ENCODE measurements at regions not wholly inside any gene's neighbourhood (a gene's known extent, or its start where the extent isn't known, plus 50 kb on each side); places are given as distances from the start of the nearest gene placed in this dataset.
"Not testable (repeated sequence)": the region's sequence is repeated elsewhere in the genome, so short reads cannot be mapped to it uniquely, and the experiment has no call there.

DNA sequence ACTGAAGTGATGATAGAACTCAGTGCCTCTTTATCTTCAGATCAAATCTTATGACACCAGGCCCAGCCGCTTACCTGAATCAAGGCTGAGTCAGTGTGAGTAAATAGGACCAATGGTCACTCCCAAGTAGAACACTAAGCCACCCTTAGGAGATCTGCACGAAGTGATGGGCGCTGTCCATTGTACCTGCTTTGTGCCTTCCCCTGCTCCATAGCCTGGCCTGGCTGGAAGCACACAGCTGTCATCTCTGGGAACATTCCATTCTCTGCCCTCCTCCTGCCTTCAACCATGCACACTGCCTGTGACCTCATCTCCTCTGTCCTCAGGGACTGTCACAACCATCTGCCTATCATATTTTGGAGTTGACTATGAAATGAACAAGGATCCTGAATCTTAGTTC is 279.5 kb upstream of the ASIC2 start:
- no peak for DNase-seq

DNA sequence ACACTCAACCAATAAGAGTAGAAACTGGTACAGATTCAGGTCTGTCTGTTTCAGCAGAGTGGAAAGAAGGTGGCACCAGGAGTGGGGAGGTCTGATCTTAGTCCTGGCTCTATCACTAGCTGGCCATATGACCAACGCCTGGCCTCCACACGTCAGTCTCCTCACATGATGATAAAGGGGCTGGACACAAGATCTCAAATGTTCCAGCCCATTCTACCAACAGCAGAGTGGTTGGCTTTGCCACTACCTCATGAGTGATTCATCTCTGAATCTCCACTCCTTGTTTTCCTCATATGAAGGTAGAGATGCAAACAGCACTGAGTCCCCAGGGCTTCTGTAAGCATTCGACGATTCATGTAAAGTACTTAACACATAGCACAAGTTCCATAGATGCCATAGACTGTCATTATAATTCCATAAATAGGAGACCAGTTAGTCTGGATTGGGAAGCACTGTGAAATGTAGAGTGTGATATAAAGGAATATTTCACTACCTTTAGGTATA is 281.9 kb upstream of the ASIC2 start:
- DNase-seq, result no peak

DNA sequence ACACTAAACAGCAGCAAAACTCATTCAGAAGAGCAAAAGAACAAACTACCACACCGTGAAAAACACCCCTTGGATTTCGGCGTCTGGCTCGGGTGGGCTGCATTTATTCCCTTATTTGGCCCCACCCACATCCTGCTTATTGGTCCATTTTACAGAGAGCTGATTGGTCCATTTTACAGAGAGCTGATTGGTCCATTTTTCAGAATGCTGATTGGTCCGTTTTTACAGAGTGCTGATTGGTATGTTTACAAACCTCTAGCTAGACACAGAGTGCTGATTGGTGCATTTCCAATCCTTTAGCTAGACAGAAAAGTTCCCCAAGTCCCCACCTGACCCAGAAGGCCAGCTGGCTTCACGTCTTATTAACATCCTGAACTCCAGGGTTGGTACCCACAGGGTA is 286.6 kb upstream of the ASIC2 start:
- DNase-seq, result not testable (repeated sequence)

DNA sequence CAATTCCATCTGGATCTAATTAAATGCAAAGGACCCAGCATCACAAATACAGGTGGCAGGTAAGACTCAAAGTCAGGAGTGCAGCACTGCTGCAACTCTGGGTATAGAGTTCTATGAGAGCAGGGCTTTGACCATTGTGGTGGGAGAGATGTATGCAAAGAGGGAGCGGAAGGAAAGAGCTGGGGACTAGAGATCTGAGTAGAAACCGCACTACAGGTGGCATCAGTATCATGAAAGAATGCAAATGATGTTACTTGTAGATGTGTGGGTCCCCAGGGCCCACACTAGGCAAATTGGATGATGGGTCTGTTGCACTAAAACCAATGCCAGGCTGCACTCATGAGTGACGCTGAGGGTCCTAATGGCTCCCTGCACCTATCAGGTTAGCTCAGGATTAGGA is 287.1 kb upstream of the ASIC2 start:
- no peak for DNase-seq

DNA sequence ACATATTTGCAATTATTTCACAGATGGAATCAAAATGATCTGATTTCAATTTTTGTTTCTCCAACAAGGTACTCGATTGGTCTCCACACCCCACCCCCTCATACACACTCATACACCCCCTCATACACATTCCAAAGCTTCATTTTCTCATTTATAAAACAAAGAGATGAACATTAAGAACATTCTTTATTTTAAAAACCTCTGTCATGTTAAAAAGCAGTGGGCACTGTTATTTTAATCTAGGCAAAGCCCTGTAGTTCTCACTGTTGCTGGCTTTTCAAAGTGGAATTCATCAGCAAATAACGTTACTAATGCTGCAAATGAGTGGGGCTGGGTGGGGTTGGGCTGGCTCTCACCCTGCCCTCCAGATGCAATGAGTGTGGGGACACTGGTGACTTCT is 289.6 kb upstream of the ASIC2 start:
- DNase-seq, result no peak

DNA sequence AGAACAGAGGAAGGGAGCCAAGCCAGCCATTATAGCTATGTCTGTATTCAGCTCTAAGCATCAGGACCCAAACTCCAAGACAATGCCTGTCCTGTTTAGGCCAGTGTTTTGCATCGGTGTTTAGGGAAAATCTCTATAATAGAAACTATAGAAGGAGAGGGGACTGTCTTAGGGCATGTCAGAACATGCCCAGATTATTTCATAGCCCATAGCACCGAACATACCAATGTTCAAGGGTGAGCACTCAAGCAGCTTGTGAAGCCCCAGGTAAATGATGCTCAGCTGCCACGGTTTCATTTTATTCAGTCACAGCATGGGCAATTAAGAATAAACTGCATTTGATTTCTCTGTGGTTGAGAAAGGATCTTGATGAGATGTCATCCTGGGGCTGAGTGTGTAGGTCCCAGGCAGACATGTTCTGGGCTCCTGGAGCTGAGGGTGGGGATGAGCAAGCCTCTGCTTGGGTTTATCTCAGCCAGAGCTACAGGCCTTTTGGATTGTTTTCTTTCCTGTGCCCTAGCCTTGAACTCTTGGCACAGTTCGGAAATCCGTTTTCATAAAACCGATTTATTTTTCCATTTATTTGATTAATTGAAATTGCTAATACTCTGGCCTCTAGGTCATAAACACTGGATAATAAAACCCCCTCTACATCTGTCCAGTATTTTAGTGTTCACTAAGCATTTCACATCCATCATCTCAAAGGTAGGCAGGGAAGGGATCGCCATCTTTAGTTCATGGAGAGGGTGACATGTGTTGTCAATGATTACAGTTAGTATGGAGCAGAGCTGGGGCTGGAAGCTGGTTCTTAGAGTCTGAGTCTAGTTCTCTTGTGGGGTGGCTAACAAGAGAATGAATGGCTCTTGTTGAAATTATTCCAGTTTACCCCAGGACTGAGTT is 290.7 kb upstream of the ASIC2 start:
- no peak for DNase-seq

DNA sequence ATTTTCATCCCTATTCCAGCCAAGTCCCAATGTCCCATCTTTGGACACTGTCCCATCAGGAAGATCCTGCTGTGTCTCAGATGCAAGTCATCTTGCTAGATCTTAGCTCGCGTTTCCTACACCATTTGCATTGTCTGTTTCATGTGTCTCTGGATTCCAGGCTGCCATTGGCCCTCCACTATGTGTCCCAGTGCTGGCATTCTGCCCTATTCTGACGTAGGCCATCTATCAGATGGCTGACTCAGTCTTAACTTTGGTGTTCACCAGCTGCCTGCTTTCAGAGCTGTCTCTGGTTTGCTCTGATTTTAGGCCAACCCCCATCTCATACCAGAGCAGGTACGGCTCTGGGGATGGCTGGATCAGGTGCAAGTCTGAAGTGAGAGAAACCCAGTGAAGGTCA is 300.9 kb upstream of the ASIC2 start:
- no peak for DNase-seq

DNA sequence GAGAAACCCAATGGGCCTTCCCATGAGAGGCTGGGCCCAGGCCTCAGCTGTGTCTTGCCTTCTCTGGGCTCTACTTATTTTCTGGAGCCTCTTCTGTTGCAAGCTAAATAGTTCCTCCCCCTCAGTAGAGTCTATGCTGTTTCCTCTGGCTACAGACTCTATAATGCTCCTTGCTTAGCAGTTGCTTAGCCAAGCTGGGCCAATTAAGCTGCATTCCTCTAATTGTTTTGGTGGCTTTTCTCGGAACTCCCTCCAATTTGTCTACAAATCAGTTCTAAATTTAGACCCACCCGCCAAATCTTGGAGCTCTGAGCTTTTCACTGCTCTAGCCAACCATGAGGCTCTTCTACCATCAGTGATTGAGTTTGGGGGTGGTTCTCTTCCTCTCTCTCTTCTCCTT is 302.7 kb upstream of the ASIC2 start:
- DNase-seq, result peak in 1 of 2 donors; percentile 31

DNA sequence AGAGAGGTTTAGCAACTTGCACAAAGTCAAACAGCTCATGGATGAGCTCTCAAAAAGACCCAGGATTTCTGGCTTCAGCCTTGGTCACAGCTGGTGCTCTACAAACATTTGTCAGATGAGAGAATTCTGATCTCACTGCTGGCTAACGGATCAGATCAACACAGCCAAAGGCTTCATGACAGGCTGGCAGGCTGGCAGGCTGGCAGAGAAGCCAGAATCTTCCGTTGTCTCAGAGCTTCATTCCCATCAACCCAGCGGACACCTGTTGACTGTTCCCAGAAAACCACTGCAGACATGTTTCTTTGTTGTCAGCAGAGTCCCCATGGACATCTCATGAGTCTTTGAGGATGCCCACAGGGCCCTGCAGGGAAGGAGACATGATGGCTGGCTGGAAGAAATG is 303.8 kb upstream of the ASIC2 start:
- DNase-seq, result peak; percentile 7 to 18

DNA sequence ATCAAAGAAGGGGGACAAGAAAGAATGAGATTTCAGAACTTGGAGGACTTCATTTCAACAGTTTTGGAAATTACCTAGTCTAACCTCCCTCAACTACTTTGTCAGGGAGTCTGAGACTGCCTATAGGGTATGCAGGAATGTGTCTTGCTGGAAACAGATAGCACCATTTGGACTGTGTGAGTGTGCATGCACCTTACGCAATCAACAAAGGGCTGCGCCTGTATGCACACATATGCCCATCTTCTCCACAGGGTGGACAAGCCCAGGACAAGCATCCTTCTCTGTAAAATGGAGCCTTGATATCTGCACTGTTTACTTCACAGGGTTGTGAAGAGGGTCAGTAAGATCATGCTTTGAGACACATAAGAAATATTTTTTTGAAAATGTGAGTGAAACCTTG is 305.7 kb upstream of the ASIC2 start:
- no peak for DNase-seq

DNA sequence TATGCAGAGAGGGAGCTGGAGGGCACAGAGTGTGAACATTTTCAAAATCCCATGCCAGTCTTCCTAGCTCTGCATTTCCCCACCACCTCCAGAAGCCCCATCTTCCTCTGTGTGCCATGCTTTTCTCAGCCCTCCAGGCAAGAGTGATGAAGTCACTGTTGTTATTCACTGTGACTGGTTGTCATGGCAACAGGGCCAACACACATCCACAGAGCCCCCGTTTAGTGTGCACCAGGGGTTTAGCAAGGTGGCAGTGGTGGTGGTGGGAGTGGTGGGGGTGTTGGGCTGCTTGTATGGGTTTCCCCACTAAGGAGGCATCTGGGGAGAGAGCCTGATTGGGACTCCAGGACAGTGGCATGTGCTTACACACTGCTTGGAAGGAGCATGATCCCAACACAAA is 309.9 kb upstream of the ASIC2 start:
- DNase-seq, result no peak

DNA sequence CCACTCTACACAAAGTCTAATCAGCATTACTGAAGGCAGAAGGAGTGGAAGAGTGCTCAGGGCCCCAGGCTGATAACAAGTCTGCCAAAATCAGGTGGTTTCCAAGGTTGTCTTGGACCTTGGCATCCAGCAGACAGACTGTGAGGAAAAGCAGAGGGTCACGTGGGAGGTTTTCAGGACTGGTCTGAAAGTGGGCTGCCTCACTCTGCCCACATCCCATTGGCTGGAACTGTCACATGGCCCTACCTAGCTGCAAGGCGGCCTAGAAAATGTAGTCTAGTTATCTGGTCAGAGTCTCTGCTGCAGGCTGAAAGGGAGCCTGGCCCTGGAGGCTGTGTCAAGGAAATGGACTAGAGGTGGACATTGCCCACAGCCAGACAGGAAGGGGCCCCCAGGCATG is 310.7 kb upstream of the ASIC2 start:
- DNase-seq, result no peak

DNA sequence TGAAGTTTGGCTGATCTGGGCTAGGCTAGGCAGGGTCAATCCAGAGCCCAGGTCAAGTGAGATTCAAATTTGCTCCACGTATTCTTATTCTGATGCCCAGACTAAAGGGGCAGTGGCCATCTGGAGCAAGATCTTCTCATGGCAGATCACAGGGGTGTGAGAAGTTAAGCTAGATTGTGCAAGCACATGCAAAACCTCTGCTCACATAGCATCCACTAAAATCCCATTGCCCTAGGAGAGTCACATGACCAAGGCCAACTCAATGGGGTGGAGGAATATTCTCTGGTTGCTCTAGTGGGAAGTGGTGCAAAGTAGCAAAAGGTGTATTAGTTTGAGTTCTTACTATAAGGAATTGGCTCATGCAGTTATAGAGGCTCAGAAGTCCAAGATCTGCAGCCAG is 318.4 kb upstream of the ASIC2 start:
- DNase-seq, result no peak

DNA sequence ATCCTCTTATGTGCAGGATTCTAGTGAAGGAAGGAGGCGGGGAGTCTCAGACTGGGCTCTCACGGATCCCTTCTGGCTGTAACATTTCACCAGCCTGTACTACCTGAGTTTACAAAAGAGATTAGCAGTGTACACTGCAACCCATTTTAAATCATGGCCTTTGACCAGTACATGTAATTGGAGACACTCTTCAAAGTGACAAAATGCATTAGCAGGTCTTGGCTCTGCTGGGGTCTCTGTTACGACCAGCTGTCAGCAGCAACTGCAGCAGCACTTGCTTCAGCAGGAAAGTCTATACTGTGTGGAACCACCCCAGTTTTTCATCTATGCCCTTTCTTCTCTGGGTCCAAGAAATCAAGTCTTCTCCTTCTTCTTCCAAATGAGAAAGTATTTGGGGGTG is 322.8 kb upstream of the ASIC2 start:
- DNase-seq, result no peak

DNA sequence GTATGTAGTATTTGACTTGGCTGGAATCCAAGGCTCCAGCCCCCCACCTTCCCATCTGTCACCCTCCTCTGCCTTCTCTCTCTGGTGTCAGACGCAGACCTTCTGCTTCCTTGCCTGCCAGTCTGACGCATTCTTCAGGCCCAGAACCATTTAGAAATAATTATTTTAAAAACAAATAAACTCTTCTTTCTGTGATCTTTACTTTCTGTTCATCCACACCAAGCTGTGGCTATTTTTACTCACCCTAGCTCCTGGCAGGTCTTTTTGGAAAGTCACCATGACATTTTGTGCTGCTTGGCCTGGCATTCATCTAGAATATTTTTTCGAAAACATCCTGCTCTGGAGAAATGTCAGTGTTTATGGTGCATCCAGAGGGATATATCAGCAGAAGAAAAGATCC is 330.7 kb upstream of the ASIC2 start:
- DNase-seq, result no peak

DNA sequence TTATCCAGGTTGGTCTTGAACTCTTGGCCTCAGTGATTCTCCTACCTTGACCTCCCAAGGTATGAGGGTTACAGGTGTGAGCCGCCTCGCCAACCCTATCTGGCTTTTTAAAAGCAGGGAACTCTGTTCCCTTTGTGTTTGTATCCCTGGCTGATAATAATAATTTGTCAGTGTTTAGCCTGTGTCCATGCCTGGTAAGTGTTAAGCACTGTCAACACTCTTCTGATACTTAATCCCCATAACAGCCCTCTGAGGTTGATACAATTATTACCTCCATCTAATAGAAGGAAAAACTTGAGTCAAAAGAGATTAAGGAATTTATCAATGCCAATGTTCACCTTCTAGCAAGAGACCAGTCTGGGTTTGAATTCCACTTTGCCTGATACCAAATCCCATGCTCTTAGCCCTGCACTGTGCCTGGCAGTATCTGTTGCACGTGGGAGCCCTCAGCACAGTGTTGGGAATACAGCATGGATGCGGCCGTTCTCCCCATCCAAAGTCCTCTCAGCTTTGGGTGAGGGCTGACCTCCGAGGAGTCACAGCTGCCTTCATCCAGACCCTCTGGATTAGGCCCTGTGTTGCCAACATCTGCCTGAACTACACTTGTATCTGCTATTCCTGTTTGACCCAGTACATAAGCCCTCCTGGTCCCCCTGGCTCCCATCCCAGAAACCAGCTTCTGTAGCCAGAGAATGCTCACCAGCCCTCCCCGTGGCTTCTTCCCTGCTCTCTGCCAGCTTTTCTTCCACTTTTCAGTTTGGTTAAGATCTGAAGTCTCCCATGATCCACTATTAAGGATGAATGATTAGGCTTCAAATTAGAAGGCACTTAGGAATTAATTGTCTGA is 335.6 kb upstream of the ASIC2 start:
- no peak for DNase-seq

DNA sequence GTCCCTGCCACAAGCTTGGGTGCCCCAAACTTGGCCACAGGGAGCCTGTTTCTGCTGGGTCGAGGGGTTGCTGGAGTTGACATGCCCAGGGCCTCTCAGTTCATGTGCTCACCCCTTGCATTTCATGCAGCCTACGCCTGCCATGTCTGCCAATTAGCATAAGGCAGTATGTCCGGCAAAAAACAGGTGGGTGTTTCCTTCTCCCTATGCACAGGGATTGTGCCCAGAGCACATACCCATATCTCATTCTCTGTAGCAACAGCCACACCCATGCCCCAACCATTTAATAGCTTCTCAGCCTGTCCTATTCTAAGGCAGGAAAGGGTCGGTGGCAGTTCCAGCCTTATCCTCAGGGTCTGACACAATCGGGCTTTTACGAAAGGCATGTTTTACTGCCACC is 340.4 kb upstream of the ASIC2 start:
- no peak for DNase-seq

DNA sequence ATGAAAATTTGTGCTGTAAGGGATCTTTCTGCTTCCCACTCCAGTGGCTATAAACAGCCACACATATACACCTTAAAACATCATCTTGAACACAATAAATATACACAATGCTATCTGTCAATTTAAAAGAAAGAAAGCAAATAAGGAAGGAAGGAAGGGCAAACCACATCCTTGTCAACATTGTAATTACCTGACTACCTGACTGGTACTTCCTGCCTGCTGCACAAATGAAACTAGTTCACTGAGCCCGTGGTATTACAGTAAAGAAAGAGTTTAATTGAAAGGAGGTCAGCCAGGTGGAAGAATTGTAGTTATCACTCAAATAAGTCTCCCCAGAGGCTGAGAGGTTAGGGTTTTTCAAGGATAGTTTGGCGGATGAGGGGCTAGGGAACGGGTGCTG is 344.4 kb upstream of the ASIC2 start:
- DNase-seq, result no peak

DNA sequence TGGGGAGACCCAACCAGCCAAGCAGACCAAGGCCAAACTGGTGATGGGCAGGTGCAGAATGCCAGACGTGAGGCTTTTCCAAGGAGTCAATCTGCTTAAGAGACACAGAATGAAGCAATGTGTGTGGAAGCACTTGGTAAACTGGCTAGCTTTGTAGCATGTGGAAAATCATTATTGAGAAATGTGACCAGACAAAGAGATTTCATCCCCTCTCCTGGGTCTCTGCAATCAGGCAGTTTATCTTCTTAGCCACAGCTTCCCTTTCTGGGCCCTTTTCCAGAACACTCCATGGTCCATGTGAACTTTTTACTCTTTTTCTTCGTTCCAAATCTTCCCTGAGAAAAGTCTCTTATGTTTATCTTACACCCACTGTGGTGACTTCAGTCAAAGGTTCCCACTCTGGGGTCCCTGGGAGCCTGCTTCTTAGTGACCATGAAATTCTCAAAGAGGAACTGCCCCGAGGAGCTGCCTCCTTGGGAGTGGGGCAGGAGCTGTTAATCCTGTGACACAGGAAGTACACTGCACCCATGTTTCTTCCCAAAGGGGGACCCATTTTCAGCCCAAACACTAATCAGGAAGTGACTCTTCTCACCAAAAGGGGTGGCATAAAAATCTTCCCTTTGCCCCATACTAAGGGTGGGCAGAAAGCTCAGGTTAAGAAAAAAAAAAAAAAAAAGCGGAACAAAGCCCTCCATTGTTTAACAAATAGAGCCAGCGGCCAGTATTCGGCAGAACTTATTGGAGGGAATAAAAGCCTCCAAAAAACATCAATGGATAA is 346.2 kb upstream of the ASIC2 start:
- DNase-seq, result no peak

DNA sequence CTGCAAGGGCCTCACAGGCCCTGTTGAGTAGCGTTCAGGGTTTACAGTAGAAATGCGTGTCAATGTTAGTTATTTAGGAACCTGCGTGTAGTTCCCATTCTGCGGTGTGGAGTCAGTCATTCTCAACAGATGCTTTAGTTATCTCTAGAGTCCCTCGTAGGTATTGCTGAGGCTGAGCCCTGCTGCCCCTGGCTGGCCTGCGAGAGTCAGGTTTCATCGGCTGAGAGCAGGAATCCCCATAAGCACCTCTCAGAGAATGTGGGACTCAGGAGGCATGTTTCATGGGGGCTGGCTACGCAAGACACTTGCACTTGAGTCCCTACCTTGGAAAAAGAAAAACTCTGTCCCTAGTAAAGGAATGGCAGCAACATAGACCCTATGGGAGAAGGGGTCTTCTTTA is 347.5 kb upstream of the ASIC2 start:
- no peak for DNase-seq

DNA sequence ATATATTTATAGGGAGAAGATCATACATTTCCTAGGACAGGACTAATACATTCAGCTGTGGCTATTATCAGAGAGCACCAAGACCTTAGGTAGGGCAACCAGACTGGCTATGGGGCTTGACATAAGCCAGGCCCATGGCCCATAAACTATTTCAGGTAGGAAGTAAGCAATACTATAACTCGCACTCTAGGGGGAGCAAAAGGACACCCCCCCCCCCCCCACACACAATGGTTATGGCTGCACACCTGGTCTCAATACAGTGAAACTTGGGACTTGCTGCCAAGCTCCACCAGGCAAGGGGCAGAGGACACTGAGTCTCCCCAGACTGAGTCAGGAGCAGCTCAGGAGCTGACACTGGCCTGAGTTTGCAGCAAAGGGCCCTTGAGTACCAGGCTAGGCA is 348.9 kb upstream of the ASIC2 start:
- no peak for DNase-seq

DNA sequence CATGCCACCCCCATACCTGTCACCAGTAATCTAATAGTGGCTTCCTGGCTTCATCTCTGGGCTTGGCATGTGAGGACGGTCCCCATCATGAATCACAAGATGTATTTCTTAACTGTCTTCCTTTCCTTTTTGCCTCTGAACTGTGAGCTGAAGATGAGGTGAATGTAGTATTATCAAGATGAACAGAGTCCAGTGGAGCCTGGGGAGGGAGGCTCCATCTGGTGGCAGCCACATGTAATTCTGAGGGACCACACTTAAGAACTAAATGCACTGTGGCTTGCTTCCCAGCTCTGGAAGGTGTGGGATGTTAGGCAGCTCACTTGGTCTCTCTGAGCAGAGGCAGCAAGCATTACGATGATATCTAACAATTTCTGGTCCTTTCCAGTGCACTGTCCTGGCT is 354.9 kb upstream of the ASIC2 start:
- peak in 1 of 2 donors; percentile 33 for DNase-seq

DNA sequence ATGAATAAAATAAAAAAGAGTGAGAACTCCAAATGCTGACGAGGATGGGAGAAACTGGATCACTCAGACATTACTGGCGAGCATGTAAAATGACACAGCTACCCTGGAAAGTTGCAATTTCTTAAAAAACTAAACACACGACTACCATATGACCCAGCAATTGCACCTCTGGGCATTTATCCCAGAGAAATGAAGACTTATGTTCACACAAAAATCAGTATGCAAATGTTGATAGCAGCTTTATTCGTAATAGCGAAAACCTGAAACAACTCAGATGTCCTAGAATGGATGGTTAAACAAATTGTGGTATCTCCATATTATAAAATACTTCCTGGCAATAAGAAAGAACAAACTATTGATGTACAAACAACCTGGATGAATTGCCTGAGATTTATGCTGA is 357.2 kb upstream of the ASIC2 start:
- DNase-seq, result no peak

Measured in hippocampal formation (tissue), 2 donors.